Stimulated activated CD4-positive, alpha-beta T cell treated with anti-CD3 and anti-CD28 coated beads, Interleukin-15, amount 100 ng/mL, for 24 hours (primary cell): ENCODE measurements at regions not wholly inside any gene's neighbourhood (a gene's known extent, or its start where the extent isn't known, plus 50 kb on each side); places are given as distances from the start of the nearest gene placed in this dataset.
A peak's percentile ranks its signal among the peaks of the same experiment; 100 is the strongest.

Source experiments
- DNase-seq: peaks from one replicate; pipeline ENCODE4 v3.0.0-alpha.2; 2020

DNA sequence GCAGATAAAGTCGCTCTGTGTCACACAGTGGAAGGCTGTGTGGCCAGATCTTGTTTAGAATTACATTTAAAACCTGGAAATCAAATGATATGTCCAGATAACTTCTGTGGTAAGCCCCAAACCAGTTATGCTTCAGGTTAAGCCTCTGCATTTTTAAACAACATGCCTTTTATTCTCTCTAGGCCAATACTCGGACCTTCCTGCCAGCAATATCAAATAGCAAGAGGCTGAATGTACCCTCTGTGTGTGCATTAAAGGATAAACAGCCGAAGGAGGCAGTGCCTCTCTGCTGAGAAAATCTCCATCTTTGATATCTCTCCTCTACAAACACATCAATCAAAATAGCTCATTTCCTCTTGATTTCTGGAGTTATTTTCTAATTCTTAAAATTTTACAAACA, 67.1 kb upstream of the TMEM260 start:
- DNase-seq, result no peak

DNA sequence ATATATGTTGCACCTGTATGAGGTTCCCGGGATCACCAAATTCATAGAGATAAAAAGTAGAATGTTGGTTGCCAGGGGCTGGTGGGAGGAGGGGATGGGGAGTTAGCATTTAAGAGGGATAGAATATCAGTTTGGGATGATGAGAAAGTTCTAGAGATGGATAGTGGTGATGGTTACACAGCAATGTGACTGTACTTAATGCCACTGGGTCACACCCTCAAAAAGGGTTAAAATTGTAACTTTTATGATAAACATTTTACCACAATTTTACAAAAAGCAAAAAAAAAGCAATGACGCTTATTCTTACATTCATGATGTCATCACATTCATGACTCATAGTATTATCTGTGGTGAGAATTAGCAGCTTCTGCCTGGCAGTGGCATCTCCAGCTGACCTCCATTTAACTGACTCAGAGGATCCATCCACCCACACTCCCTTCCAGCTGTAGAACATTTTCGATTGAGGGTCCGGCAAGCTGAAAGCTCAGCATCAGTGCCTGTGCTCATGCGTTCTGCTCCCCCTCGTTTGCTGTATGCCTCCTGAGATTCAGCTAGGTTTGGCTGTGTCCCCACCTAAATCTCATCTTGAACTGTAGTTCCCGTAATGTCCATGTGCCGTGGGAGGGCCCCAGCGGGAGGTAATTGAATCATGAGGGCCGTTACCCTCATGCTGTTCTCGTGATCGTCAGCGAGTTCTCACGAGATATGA, 64.8 kb upstream of the TMEM260 start:
- DNase-seq, result peak; percentile 35

GRCh38 chr14:56515739-56516138, 63.9 kb upstream of the TMEM260 start:
- DNase-seq, result no peak

GRCh38 chr14:56522403-56522802, 57.2 kb upstream of the TMEM260 start:
- no peak for DNase-seq

GRCh38 chr14:56524971-56525677, 54.5 kb upstream of the TMEM260 start:
- DNase-seq, result no peak

DNA sequence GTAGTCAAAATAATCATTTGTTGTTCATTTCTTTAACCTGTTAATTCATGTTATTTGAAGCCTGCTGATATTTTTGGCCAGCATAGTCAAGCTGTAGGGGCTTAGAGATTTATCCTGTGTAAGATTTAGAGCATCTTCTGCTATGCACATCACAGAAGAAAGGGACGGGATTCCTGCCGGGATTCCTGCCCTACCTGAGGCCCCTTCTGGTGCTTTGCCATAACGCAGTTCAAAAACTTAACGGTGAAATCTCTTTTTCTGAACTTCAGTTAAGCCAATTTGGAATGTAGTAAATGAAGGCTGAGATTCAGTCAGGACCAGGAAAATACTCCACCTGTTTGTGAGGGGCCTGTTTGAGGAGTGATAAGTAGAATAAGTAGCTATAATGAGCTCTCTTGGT, 50.7 kb upstream of the TMEM260 start:
- no peak for DNase-seq
